ENCODE measurements at regions not wholly inside any gene's neighbourhood (a gene's known extent, or its start where the extent isn't known, plus 50 kb on each side); places are given as distances from the start of the nearest gene placed in this dataset.

DNA sequence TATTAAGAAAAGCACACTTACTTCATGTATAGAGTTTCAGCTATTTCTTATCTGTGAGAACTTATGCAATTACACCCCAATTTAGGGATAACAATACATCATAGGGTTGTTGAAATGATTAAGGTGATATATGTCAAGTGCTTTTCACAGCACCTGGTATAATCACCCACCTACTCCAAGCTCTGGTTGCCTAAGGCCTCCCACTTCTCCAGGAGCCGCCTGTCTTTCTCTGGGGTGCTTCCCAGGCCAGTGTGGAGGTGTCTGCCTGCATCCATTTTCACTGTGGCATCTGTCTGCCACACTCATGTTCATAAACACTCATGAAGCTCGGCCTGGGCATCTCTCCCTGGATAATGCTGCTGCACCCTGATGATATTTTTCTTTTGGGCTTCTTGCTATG lies 250.3 kb downstream of the STK31 start:
- Mint-ChIP-seq H3K9me3 (peaks cover 52% of the 10 kb centered on the region), H3K27me3 (ENCODE audit: insufficient read depth) (peaks cover 3% of the 10 kb centered on the region), H3K27ac (no peak overlapping the region), H3K4me3 (no peak overlapping the region), H3K36me3 (ENCODE audit: low read depth) (no peaks in the 10 kb centered on the region), H3K4me1 (ENCODE audit: low read depth) (no peaks in the 10 kb centered on the region)
- no peak for TF ChIP-seq CTCF (IDR thresholded peaks at IDR 0.05)
- DNase-seq: no peak

- H3K27ac Mint-ChIP-seq: no peak overlapping the region
- H3K36me3 Mint-ChIP-seq (ENCODE audit: low read depth): no peaks in the 10 kb centered on the region
- no peak overlapping the region for H3K4me3 Mint-ChIP-seq
- H3K4me1 Mint-ChIP-seq (ENCODE audit: low read depth): no peaks in the 10 kb centered on the region
- no peak for DNase-seq
- no peak for TF ChIP-seq CTCF (IDR thresholded peaks at IDR 0.05)
- no peaks in the 10 kb centered on the region; the same call in 1 of the 2 replicates for H3K27me3 Mint-ChIP-seq (ENCODE audit: insufficient read depth)
- peaks cover 54% of the 10 kb centered on the region for H3K9me3 Mint-ChIP-seq
These were observed 253.6 kb downstream of the STK31 start for GRCh38 chr7:23963461-23964165.

GRCh38 chr7:23964715-23965114 lies 254.7 kb downstream of the STK31 start:
- Mint-ChIP-seq H3K4me3 (no peak overlapping the region), H3K27ac (no peak overlapping the region), H3K27me3 (ENCODE audit: insufficient read depth) (no peaks in the 10 kb centered on the region; the same call in 1 of the 2 replicates), H3K4me1 (ENCODE audit: low read depth) (no peaks in the 10 kb centered on the region), H3K36me3 (ENCODE audit: low read depth) (no peaks in the 10 kb centered on the region), H3K9me3 (peaks cover 60% of the 10 kb centered on the region)
- DNase-seq: no peak
- TF ChIP-seq CTCF (IDR thresholded peaks at IDR 0.05): no peak

DNA sequence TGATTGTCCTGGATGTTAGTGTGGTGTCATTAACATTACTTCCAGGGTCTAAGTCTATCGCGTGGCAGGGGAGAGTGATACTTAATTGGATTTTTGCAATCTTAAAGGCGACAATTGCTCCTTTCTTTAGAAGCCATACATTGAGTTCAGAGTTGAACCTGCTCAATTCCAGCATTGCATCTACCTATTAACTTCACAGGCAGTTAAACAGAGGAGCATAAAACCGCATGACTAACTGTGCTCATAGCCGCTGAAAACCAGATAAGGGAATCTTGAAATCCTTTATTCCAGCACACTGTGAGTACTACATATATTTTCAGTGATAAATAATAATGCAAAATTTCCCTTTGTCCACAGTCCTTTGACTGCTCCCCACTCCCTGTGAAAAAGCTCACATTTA lies 255.3 kb downstream of the STK31 start:
- H3K27ac Mint-ChIP-seq: no peak overlapping the region
- DNase-seq: no peak
- no peaks in the 10 kb centered on the region; the same call in 1 of the 2 replicates for H3K27me3 Mint-ChIP-seq (ENCODE audit: insufficient read depth)
- H3K36me3 Mint-ChIP-seq (ENCODE audit: low read depth): no peaks in the 10 kb centered on the region
- no peak for TF ChIP-seq CTCF (IDR thresholded peaks at IDR 0.05)
- no peak overlapping the region for H3K4me3 Mint-ChIP-seq
- H3K9me3 Mint-ChIP-seq: peaks cover 62% of the 10 kb centered on the region
- no peaks in the 10 kb centered on the region for H3K4me1 Mint-ChIP-seq (ENCODE audit: low read depth)

DNA sequence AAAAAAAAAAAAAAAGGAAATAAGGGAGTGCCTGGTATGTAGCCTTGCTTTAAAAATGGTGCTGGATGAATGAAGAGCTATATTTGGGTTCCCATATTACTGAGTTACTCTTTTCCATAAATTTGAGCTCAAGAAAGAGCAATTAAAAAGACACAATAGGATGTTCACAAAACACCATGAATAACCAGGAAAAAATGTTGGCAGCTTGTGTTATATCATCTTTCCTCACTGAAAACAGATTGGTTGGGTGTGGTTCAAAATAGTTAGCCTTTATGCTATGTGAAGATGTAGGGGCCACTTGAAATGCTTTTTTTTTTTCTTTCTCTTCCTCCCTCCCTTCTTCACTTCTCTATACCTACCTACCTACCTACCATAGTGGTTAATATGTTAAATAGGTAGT lies 256.9 kb downstream of the STK31 start:
- no peak for TF ChIP-seq CTCF (IDR thresholded peaks at IDR 0.05)
- DNase-seq: no peak

More for the DNA sequence above, 256.9 kb downstream of the STK31 start:
- no peak overlapping the region for H3K27ac Mint-ChIP-seq
- H3K9me3 Mint-ChIP-seq: peaks cover 57% of the 10 kb centered on the region
- no peaks in the 10 kb centered on the region for H3K4me1 Mint-ChIP-seq (ENCODE audit: low read depth)
- no peaks in the 10 kb centered on the region; the same call in 1 of the 2 replicates for H3K27me3 Mint-ChIP-seq (ENCODE audit: insufficient read depth)
- H3K4me3 Mint-ChIP-seq: no peak overlapping the region
- no peaks in the 10 kb centered on the region for H3K36me3 Mint-ChIP-seq (ENCODE audit: low read depth)
